NCI-H345 treated with DMSO at 0.1 percent for 48 hours (cell line): ENCODE measurements at regions not wholly inside any gene's neighbourhood (a gene's known extent, or its start where the extent isn't known, plus 50 kb on each side); places are given as distances from the start of the nearest gene placed in this dataset.
A peak's percentile ranks its signal among the peaks of the same experiment; 100 is the strongest.

Source experiments
- DNase-seq: peaks from one replicate; lab custom pipeline; 2025; ENCODE audit not compliant: unreplicated experiment; lab: John Stamatoyannopoulos, UW

GRCh38 chr9:118990949-118991348, 378.3 kb downstream of the BRINP1 start:
- DNase-seq: no peak

GRCh38 chr9:118991366-118992285, 377.6 kb downstream of the BRINP1 start:
- DNase-seq: no peak

DNA sequence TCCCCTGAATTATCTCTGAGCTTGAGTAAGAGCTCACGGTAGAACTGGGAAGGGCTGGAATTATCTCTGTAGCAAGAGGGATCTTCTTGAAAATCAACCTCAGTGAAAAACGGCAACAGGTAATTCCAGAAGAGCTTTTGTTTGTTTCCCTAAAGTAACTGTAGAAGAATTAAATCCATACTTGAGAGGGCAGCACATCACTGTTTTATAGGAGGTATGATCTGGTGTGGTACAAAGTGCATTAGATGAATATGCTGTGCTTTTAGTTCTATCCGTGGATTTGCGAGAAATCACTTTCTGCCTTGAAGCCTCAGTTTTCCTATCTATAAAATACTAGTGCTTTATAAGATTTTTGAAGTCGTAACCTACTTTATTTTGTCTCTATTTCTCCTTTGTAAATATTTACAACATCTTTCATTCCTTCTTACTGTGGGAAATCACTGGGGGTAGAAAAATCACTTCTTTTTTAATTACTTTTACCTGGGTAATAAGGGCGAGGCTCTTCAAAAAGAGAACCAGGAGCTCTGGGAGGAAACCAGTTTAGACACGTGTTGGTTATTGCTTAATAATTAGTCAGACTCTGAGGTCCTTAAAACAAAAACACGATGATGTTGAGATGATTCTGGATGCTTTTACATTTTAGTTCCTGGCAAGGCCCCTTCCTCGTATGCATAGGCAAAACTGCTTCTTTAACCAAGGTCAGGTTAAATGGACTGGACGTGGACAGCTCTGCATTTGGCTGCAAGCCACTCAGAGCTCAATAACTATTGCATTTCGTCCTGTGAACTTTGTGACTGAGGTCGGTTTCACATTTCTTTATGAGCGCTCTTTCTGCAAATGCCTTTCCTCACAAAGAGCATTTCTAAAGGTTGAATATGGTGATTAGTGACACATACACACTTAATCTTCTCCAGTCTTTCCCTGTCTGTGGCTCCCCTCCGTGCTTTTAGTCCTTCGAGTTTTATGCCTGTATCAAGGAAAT, 376.1 kb downstream of the BRINP1 start:
- DNase-seq: no peak

GRCh38 chr9:118993965-118994364, 375.3 kb downstream of the BRINP1 start:
- no peak for DNase-seq

DNA sequence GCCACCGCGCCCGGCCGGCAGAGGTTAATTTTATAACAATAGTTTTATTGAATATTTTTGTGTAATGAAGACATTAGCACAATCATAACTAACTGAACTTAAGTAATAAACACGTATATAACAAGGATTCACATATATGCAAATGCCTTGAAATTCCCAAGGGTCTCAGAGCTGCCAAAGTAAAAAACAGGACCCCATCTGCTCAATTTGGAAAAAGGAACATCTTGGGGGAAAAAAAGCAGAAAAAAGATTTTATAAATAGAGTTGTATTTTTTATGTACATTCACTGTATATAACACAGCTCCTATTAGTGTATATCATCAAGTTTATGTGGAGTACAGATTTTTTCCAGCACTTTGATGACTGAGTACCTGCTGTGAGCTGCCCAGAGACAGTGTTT, 366.7 kb downstream of the BRINP1 start:
- DNase-seq: no peak

- no peak for DNase-seq
Measured at GRCh38 chr9:119003201-119003611, 366.0 kb downstream of the BRINP1 start.

- no peak for DNase-seq
Measured at GRCh38 chr9:119003882-119004617, 365.2 kb downstream of the BRINP1 start.

DNA sequence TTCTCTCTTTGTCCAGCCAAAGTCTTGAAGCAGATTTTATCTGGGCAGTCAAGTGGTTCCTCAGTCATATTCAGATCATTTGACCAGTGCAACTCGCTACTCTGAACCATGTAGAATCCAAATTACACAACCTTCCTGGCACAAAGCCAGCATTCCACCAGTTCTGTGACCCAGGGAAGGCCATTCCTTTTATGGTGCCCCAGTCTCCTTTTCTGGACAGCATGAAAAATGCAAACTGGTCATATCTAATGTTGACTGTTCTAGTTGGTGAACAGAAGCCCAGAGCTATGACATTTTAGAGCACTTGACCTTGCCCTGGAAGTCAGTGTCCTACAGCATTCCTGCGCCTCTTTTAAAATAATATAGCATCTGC, 364.6 kb downstream of the BRINP1 start:
- DNase-seq: no peak

DNA sequence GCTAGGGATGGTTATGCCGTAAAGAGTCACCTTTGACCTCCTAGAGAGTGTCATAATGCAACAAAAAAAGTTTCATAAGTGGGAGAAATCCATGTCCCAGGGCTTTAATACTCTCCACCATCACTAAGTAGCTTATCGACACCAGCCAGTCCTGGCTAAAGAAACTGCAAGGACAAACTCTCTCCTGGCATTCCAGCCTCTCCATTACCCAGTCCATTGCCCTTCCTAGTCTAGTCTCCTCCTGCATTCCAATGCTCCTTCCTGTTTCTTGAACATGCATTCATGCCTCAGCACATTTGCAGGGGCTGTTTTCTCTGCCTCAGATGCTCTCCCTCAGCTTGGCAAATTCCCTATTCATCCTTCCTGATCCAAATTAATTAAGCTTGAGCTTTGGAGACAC, 364.1 kb downstream of the BRINP1 start:
- no peak for DNase-seq

DNA sequence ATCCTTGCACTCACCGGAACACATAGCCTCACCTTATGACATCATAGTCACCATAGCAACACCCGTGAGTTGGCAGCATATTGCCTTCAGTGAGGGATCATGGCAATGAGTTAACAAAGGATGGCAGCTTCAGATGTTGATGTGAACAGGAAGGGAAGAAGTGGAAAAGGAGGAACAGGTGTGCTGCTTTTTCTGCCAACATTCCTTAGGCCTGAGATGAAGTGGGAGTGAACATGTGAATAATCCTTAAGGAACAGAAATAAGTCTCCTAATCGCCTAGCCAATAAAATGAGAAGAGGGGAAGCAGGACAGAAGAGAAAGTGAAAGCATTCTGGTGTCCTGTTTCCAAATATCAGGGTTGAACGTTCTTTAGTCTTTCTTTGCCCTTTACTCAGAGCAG, 360.0 kb downstream of the BRINP1 start:
- no peak for DNase-seq

DNA sequence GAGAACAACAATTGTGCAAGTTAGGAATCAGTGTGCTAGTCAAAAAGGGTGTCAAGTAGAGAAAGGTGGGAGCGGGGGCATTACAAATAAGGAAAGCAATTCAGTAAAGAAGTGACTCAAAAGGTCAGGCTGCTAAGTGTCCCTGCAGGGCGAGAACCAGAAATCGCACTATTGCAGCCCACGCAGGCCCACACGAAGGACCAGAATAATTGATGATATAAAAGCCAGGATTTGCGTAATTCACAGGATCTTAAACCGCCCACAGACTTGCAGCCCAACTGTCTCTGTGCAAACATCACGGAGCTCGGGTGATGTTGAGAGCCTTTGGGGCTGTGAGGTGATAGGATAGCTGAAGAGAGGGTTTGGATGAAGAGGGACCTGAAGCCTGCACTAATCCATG, 349.0 kb downstream of the BRINP1 start:
- DNase-seq: no peak

DNA sequence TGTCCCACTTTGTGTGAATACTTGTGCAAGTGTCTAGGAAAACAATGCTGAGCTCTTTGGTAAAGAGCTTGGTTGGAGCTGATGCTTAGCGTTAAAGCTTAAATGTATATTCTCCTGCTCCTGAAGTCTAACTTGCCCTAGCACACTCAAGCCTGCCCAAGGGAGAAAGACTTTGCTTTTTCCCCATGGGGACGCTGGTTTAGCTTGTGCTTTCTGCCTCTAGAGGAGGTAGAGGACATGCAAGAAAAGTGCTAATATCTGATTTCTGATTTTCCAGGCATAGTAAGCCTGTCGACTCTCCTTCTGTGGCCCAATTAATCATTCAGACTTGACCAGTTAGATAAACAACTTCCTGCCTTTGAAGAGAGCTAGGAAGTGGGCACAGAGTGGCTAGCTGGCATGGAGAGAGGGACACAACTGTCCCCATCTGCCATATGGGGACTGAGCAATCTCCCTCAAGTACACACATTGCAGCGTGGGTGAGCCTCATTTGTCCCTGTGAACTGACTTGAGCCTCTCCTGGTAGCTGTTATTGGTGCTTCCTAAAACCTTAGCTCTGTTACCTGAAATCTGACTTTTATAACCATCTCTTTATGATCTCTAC, 348.4 kb downstream of the BRINP1 start:
- peak; percentile 16 for DNase-seq

DNA sequence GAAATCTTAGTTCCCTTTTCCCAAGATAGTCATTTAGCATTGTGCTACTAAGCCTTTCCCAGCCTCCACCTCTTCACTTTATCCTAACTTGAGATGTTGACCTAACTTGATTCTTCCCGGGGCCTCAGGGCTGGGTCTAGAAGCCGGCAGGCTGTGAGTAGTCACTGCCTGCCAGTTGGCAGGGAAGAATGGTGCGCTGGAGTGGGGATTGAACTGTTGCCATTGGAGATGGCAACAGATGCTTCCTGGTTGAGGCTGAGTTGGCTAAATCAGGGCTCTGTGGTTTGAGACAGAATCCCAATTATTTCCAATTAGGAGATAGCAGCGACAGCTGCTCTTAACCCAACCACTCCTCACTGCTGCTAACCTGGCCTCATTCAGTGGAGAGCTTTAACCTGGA, 343.1 kb downstream of the BRINP1 start:
- DNase-seq: no peak

DNA sequence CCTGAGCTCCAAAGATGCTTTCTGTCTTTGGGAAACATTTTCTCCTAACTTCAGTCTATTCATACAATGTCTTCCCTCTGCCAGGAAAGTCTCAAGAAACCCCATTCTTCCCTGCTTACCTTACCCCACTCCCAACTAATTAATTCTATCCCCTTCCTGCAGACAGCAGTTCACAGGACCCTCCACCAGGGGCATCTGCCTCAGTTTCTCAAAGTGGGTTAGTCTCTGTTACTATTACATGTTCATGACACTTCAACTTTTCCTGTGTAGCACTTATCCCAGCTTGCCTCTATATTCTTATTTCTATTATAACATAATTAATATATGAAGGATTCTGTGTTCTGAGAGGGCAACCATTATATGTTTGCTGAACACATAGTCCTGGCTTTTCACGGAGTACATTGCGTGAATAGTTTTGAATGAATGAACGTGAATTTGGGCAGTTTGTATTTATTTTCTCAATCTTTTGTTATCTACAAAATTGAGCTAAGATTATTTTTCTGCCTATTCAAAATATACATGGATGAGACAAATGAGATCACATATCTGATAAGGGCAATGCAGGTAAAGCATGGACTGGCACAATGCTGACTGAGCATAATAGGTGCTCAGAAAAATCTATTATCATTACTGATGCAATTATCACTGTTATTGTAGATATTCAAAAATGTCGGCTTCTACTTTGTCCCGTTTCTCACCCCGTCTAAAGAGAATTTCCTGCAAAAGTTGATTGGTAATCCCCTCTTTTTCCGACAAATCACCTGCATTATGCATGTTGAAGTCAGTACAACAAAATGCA, 341.1 kb downstream of the BRINP1 start:
- DNase-seq: no peak

DNA sequence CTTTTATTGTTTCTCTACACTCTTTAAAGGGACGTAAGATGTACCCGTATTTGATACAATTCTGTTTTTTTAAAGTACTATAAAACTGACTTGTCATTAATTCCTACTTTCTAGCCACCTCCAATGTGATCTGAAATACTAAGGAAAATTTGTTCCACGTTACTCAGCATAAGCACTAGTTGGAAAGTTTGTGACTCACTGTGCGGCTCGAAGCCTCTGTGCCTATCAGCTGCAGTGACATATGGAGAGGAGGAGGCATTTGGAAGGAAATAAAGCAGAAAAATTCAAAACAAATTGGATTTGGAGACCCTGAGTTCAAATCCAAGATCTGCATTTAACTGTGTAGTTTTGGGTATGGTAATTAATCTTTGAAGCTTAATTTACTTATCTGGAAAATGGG, 339.3 kb downstream of the BRINP1 start:
- DNase-seq: no peak

DNA sequence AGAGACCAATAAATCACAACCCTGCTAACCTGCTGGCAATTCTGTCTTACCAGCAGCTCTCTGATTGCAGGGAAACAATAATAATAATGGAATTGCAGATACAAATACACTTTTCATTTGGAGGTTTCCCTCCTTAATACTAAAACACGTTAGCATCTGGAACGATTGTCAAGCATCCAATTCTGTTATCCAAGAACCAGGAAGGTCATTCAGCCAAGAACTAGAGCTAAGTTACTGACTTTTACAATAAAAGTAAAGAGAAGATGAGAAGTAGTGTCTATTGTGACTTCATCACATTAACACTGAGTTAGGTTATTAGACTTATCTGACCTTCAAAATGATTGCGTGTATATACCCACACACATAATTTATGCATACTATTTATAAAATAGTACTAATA, 335.6 kb downstream of the BRINP1 start:
- no peak for DNase-seq

DNA sequence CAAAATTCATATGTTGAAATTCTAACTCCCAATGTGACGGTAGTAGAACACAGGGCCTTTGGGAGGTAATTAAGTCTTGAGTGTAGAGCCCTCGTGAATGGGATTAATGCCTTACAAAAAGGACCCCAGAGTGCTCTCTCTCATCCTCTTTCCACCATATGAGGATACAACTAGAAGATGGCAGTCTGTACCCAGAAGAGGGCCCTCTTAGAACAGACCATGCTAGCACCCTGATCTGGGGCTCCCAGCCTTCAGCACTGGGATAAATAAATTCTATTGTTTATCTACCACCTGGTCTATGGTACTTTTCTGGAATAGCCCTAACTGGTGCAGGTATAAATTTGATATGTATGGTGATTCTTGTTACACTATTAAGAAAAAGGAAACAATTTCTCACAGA, 332.3 kb downstream of the BRINP1 start:
- no peak for DNase-seq

DNA sequence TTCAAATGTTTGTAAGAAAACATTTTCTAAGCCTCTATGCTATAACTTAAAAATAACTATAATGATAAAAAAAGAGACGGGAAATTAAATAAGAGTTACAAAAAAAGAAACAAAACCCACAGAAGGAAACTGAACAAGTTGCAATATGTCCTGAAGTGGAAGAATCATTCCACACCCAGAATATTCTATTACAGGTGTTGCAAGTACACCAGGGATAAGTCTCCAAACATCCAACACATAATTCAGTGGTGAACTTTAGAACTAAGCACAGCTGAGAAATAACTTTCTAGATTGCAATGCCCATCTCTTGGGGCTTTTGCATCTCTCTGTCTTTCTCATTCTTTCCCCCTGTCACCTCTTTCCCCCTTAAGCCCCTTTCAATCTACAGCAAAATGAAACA, 325.2 kb downstream of the BRINP1 start:
- DNase-seq: no peak

DNA sequence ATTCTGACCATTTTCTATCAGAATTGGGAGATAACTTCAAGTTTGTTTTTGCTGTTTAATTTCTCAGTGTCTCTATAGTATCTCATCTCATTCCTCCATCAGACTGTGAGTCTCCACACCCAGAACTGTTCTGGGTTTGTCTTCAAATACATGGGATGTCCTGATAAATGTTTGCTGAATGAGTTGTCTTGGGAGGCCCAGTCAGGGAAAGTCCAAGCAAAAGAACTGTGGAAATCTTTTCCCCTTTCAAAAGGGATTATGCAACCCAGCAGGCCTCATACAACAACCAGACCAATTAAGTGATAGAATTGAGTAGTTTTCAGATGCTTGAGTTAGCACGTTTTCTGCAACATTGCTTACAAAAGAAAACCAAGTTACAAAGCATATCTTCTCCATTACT, 324.4 kb downstream of the BRINP1 start:
- DNase-seq: no peak
